ENCODE measurements at regions not wholly inside any gene's neighbourhood (a gene's known extent, or its start where the extent isn't known, plus 50 kb on each side); places are given as distances from the start of the nearest gene placed in this dataset.

DNA sequence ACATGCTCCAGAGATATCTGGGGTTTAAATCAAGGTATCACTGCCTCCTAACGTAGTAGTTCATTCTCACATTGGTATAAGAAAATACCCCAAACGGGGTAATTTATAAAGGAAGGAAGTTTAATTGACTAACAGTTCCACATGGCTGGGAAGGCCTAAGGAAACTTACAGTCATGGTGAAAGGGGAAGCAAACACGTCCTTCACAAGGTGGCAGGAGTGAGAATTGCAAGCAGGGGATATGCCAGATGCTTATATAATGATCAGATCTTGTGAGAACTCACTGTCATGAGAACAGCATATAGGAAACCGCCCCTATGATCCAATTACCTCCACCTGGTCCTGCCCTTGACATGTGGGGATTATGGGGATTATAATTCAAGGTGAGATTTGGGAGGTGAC lies 1280.2 kb upstream of the C9orf72 start:
- no peaks in the 10 kb centered on the region for H3K27me3 ChIP-seq (replicated peaks in 1 of 2; ENCODE audit: control insufficient read depth in 2 of 2, insufficient read depth in 2 of 2, low read length in 1 of 2)
- no peak for FAIRE-seq
- ChIA-PET POLR2A (no interaction called here), CTCF (no interaction called here), SMC1A (ENCODE audit: uncharacterized antibody, unreplicated experiment) (no interaction called here), RAD21 (ENCODE audit: unreplicated experiment) (no interaction called here)
- H3K9ac ChIP-seq (ENCODE audit: control insufficient read depth, insufficient read depth, low read length) = no peak overlapping the region
- TF ChIP-seq NFYA (IDR thresholded peaks at IDR 0.05; ENCODE audit: borderline replicate concordance, low read depth, low read length) = no peak
- no peak for TF ChIP-seq PAX8 (IDR thresholded peaks at IDR 0.05)
- no peak for TF ChIP-seq RCOR1 (conservative IDR thresholded peaks at IDR 0.05; ENCODE audit: low read depth, low read length)
- H2AFZ ChIP-seq (ENCODE audit: control insufficient read depth, low read depth, low read length) = no peak overlapping the region
- no peak overlapping the region for H3K27ac ChIP-seq (ENCODE audit: control insufficient read depth, insufficient read depth)
- BruUV-seq (replicated peaks) = no TSS peak
- no peaks in the 10 kb centered on the region for H3K4me1 ChIP-seq (ENCODE audit: control insufficient read depth, insufficient read depth, low read length)
- H4K20me1 ChIP-seq (ENCODE audit: control insufficient read depth, insufficient read depth) = no peaks in the 10 kb centered on the region
- 0% methylated on average over 4 of the region's 4 CpGs for WGBS (ENCODE audit: insufficient coverage, insufficient replicate concordance, low lambda C conversion rate, missing lambda C conversion rate)
- H3K79me2 ChIP-seq (ENCODE audit: control insufficient read depth, insufficient read depth, low read length) = no peaks in the 10 kb centered on the region
- no peak overlapping the region for H3K4me3 ChIP-seq
- intact Hi-C loops (cut with micrococcal nuclease; ENCODE audit: unreplicated experiment) (no loop called here), in situ Hi-C loops (cut with MboI) (no loop called here)
- no peaks in the 10 kb centered on the region for H3K36me3 ChIP-seq (ENCODE audit: control insufficient read depth in 2 of 2, insufficient read depth in 2 of 2, low read length in 1 of 2)
- no peak for ATAC-seq
- no peak for DNase-seq (ENCODE audit: low read depth, low spot score)
- H3K9me3 ChIP-seq (replicated peaks; ENCODE audit: control insufficient read depth, insufficient read depth, low read length) = no peaks in the 10 kb centered on the region
- no peak overlapping the region for H3K4me2 ChIP-seq (ENCODE audit: control insufficient read depth, insufficient read depth)

GRCh38 chr9:28866951-28867350 lies 1293.7 kb upstream of the C9orf72 start:
- FAIRE-seq = no peak
- ChIA-PET RAD21 (ENCODE audit: unreplicated experiment) (no interaction called here), CTCF (no interaction called here), SMC1A (ENCODE audit: uncharacterized antibody, unreplicated experiment) (no interaction called here), POLR2A (no interaction called here)
- Histone ChIP-seq H3K9ac (ENCODE audit: control insufficient read depth, insufficient read depth, low read length) (no peak overlapping the region), H3K79me2 (ENCODE audit: control insufficient read depth, insufficient read depth, low read length) (no peaks in the 10 kb centered on the region), H3K4me2 (ENCODE audit: control insufficient read depth, insufficient read depth) (no peak overlapping the region), H3K27me3 (replicated peaks in 1 of 2; ENCODE audit: control insufficient read depth in 2 of 2, insufficient read depth in 2 of 2, low read length in 1 of 2) (no peaks in the 10 kb centered on the region), H3K4me1 (ENCODE audit: control insufficient read depth, insufficient read depth, low read length) (no peaks in the 10 kb centered on the region), H2AFZ (ENCODE audit: control insufficient read depth, low read depth, low read length) (no peak overlapping the region), H3K27ac (ENCODE audit: control insufficient read depth, insufficient read depth) (no peak overlapping the region), H4K20me1 (ENCODE audit: control insufficient read depth, insufficient read depth) (no peaks in the 10 kb centered on the region), H3K9me3 (replicated peaks; ENCODE audit: control insufficient read depth, insufficient read depth, low read length) (no peaks in the 10 kb centered on the region), H3K4me3 (no peak overlapping the region), H3K36me3 (ENCODE audit: control insufficient read depth in 2 of 2, insufficient read depth in 2 of 2, low read length in 1 of 2) (no peaks in the 10 kb centered on the region)
- in situ Hi-C loops (cut with MboI) (no loop called here), intact Hi-C loops (cut with micrococcal nuclease; ENCODE audit: unreplicated experiment) (no loop called here)
- DNase-seq (ENCODE audit: low read depth, low spot score) = no peak
- ATAC-seq = no peak
- BruUV-seq (replicated peaks) = no TSS peak
- TF ChIP-seq NFXL1 (IDR thresholded peaks at IDR 0.05; ENCODE audit: borderline replicate concordance) = no peak
- no peak for TF ChIP-seq NFYB (IDR thresholded peaks at IDR 0.05; ENCODE audit: insufficient read depth, low read depth, low read length)
- no peak for TF ChIP-seq POLR2AphosphoS5 (IDR thresholded peaks at IDR 0.05; ENCODE audit: low read length)
- TF ChIP-seq TCF12 (IDR thresholded peaks at IDR 0.05; ENCODE audit: low read depth, low read length) = no peak
- no peak for TF ChIP-seq NKRF (conservative IDR thresholded peaks at IDR 0.05)
- TF ChIP-seq GABPA (IDR thresholded peaks at IDR 0.05; ENCODE audit: low read depth) = no peak
- no peak for TF ChIP-seq JUND (IDR thresholded peaks at IDR 0.05; ENCODE audit: low read depth, low read length)
- no peak for TF ChIP-seq SP1 (IDR thresholded peaks at IDR 0.05; ENCODE audit: low read depth, low read length)
- no peak for TF ChIP-seq GATAD2B (conservative IDR thresholded peaks at IDR 0.05; ENCODE audit: low read depth)
